ENCODE measurements at regions not wholly inside any gene's neighbourhood (a gene's known extent, or its start where the extent isn't known, plus 50 kb on each side); places are given as distances from the start of the nearest gene placed in this dataset.

- no peak overlapping the region for H2AFZ ChIP-seq (ENCODE audit: low read depth, low read length)
- no peaks in the 10 kb centered on the region for H3K79me2 ChIP-seq (replicated peaks; ENCODE audit: insufficient read depth, low read length)
- no peak overlapping the region for H3K27ac ChIP-seq (ENCODE audit: low read length)
- H3K9me3 ChIP-seq (ENCODE audit: low read length): no peaks in the 10 kb centered on the region
- H3K9me2 ChIP-seq (ENCODE audit: insufficient read depth, low read length): no peaks in the 10 kb centered on the region
- H3K9ac ChIP-seq (ENCODE audit: low read length): no peak overlapping the region
- no peak overlapping the region for H3K4me2 ChIP-seq (ENCODE audit: low read length)
- no peaks in the 10 kb centered on the region for H3K27me3 ChIP-seq (ENCODE audit: insufficient read depth, low read depth, low read length)
- H3K36me3 ChIP-seq (ENCODE audit: insufficient read depth, low read length): no peaks in the 10 kb centered on the region
- TF ChIP-seq SMC3 (conservative IDR thresholded peaks at IDR 0.05; ENCODE audit: poor library complexity) (no peak), POLR2AphosphoS5 (IDR thresholded peaks at IDR 0.05) (no peak), CTCF (IDR thresholded peaks at IDR 0.05; ENCODE audit: poor library complexity, severe bottlenecking) (no peak), EP300 (conservative IDR thresholded peaks at IDR 0.05; ENCODE audit: poor library complexity, severe bottlenecking) (no peak), MXI1 (conservative IDR thresholded peaks at IDR 0.05; ENCODE audit: poor library complexity, severe bottlenecking) (no peak), TAF1 (IDR thresholded peaks at IDR 0.05; ENCODE audit: low read depth) (no peak), REST (IDR thresholded peaks at IDR 0.05; ENCODE audit: borderline replicate concordance) (no peak), EZH2 (IDR thresholded peaks at IDR 0.05; ENCODE audit: borderline replicate concordance, insufficient read depth, low read length, poor library complexity, severe bottlenecking) (no peak), RAD21 (conservative IDR thresholded peaks at IDR 0.05) (no peak)
- H4K20me1 ChIP-seq (ENCODE audit: insufficient read depth): no peaks in the 10 kb centered on the region
- no peak overlapping the region for H3K4me3 ChIP-seq (ENCODE audit: low read length)
- H3F3A ChIP-seq (ENCODE audit: insufficient read depth, low read length, poor library complexity, severe bottlenecking): no peaks in the 10 kb centered on the region
These were observed 278.8 kb upstream of the SORCS1 start for GRCh38 chr10:107443326-107443725.

- Histone ChIP-seq H3K27me3 (ENCODE audit: insufficient read depth, low read depth, low read length) (no peaks in the 10 kb centered on the region), H3K27ac (ENCODE audit: low read length) (no peak overlapping the region), H3K9ac (ENCODE audit: low read length) (no peak overlapping the region), H3F3A (ENCODE audit: insufficient read depth, low read length, poor library complexity, severe bottlenecking) (no peaks in the 10 kb centered on the region), H3K36me3 (ENCODE audit: insufficient read depth, low read length) (no peaks in the 10 kb centered on the region), H4K20me1 (ENCODE audit: insufficient read depth) (no peaks in the 10 kb centered on the region), H3K9me2 (ENCODE audit: insufficient read depth, low read length) (no peaks in the 10 kb centered on the region), H3K4me3 (ENCODE audit: low read length) (no peak overlapping the region), H3K9me3 (ENCODE audit: low read length) (no peaks in the 10 kb centered on the region), H2AFZ (ENCODE audit: low read depth, low read length) (no peak overlapping the region), H3K4me2 (ENCODE audit: low read length) (no peak overlapping the region), H3K79me2 (replicated peaks; ENCODE audit: insufficient read depth, low read length) (no peaks in the 10 kb centered on the region)
- TF ChIP-seq POLR2AphosphoS5 (IDR thresholded peaks at IDR 0.05) (no peak), EP300 (conservative IDR thresholded peaks at IDR 0.05; ENCODE audit: poor library complexity, severe bottlenecking) (no peak)
These were observed 277.6 kb upstream of the SORCS1 start for GRCh38 chr10:107442035-107442505.

- Histone ChIP-seq H2AFZ (ENCODE audit: low read depth, low read length) (no peak overlapping the region), H3K36me3 (ENCODE audit: insufficient read depth, low read length) (no peaks in the 10 kb centered on the region), H4K20me1 (ENCODE audit: insufficient read depth) (no peaks in the 10 kb centered on the region), H3K27ac (ENCODE audit: low read length) (no peak overlapping the region), H3K4me3 (ENCODE audit: low read length) (no peak overlapping the region), H3K9me3 (ENCODE audit: low read length) (no peaks in the 10 kb centered on the region), H3F3A (ENCODE audit: insufficient read depth, low read length, poor library complexity, severe bottlenecking) (no peaks in the 10 kb centered on the region), H3K9ac (ENCODE audit: low read length) (no peak overlapping the region), H3K27me3 (ENCODE audit: insufficient read depth, low read depth, low read length) (no peaks in the 10 kb centered on the region), H3K9me2 (ENCODE audit: insufficient read depth, low read length) (no peaks in the 10 kb centered on the region), H3K79me2 (replicated peaks; ENCODE audit: insufficient read depth, low read length) (no peaks in the 10 kb centered on the region), H3K4me2 (ENCODE audit: low read length) (no peak overlapping the region)
- TF ChIP-seq SMC3 (conservative IDR thresholded peaks at IDR 0.05; ENCODE audit: poor library complexity): no peak
These were observed 276.2 kb upstream of the SORCS1 start for GRCh38 chr10:107440741-107441140.
